Fibroblast of pulmonary artery (primary cell): ENCODE measurements at regions not wholly inside any gene's neighbourhood (a gene's known extent, or its start where the extent isn't known, plus 50 kb on each side); places are given as distances from the start of the nearest gene placed in this dataset.
A peak's percentile ranks its signal among the peaks of the same experiment; 100 is the strongest.

Experiments
- DNase-seq: peaks from one replicate; pipeline ENCODE4 v3.0.0-alpha.2; 2010; ENCODE audit warnings: low read depth
- H3K4me3 ChIP-seq: replicated peaks from 2 replicates; pipeline ENCODE4 v1.5.1; 2011; ENCODE audit warnings: low read depth, mild to moderate bottlenecking, control low read depth, low read length, moderate library complexity
- CTCF ChIP-seq: IDR thresholded peaks from 2 replicates; pipeline ENCODE4 v1.5.1; 2011; ENCODE audit warnings: mild to moderate bottlenecking, control low read depth, low read length, inconsistent platforms; ENCODE audit errors: missing control alignments

DNA sequence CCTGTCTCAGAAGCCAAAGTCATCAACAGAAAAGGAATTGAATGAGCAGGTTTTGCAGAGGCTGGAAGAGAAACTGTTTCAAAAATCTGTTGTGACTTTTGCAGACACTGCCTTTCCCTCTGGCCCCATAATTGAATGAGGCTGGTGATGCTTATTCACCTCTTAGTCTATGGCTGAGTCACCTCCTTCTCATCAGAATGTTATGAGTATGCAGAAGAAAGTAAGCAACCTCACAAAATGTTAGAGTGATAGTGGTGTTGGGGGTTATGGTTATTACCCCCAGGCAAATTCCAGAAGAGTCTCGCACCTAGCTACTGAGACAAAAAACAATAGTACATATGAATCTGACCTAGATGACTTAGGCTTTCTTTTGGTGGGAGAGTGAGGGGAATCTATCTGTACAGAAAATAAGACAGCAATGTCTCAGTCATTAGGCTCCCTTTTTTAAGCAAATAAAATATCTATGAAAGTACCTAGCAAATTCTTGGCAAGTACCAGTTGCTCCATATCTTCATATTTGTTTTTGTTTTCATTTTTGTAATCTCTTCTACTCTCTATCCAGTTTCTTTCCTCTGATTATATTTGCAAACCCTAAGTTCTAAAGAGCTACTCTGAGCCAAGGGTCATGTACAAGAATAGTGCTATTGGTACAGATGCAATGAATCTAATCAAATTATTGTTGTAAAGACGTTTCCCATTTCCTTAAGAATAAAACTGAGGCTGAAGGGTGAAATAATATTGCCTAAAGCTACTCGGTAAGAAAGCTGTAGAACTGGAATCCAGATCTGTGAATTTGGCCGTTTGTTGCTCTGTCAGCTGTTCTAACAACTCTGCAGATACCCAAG lies 498.1 kb upstream of the TNC start:
- H3K4me3 ChIP-seq = no peak overlapping the region
- peak; percentile 66 for DNase-seq
- TF ChIP-seq CTCF = no peak

GRCh38 chr9:115616666-115617239 lies 498.8 kb upstream of the TNC start:
- DNase-seq = no peak
- no peak overlapping the region for H3K4me3 ChIP-seq
- TF ChIP-seq CTCF = no peak

- H3K4me3 ChIP-seq = no peak overlapping the region
- no peak for DNase-seq
- no peak for TF ChIP-seq CTCF
Measured at GRCh38 chr9:115625251-115625650, 507.3 kb upstream of the TNC start.

GRCh38 chr9:115625954-115626353 lies 508.0 kb upstream of the TNC start:
- no peak overlapping the region for H3K4me3 ChIP-seq
- DNase-seq = no peak
- TF ChIP-seq CTCF = no peak

- DNase-seq = no peak
- H3K4me3 ChIP-seq = no peak overlapping the region
- no peak for TF ChIP-seq CTCF
Measured at GRCh38 chr9:115627511-115627910, 509.6 kb upstream of the TNC start.

DNA sequence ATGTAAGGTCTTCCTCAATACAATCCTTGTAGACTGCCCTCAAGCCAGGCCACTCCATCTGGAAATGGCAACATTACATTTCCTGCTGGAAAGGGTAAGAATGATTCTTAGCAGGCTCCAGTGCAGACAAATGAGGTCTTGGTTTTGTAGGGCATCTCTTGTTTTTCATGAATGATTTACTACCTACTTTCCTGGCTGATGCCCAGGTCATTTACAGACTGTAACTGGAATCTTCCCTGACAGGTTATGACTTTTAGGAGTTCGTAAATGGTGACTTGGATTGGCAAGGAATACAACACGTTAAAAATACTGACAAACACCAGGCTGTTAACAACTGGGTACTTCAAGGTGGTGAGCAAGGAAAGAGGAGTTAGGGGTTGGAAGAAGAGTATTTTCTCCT lies 510.5 kb upstream of the TNC start:
- DNase-seq = no peak
- H3K4me3 ChIP-seq = no peak overlapping the region
- TF ChIP-seq CTCF = no peak
